ENCODE measurements at regions not wholly inside any gene's neighbourhood (a gene's known extent, or its start where the extent isn't known, plus 50 kb on each side); places are given as distances from the start of the nearest gene placed in this dataset.

DNA sequence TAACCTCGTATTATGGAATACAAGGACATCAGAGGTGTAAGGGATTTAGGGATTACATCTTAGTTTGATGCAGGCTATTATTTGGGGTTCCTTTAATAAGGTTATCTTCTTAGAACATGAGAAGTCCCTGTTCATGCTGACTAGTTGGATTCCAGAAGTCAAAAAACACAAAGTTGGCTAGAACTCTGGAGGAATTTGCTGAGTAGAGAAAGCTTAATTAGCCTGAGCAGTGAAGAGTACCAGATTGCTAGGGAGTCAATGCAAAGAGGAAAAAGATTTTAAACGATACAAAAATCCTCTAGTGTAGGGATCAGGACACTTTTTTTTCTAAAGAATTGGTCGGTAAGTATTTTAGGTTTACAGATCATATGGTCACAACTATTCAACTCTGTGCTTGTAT lies 1872.5 kb upstream of the C9orf72 start:
- TF ChIP-seq, protein P1, sequence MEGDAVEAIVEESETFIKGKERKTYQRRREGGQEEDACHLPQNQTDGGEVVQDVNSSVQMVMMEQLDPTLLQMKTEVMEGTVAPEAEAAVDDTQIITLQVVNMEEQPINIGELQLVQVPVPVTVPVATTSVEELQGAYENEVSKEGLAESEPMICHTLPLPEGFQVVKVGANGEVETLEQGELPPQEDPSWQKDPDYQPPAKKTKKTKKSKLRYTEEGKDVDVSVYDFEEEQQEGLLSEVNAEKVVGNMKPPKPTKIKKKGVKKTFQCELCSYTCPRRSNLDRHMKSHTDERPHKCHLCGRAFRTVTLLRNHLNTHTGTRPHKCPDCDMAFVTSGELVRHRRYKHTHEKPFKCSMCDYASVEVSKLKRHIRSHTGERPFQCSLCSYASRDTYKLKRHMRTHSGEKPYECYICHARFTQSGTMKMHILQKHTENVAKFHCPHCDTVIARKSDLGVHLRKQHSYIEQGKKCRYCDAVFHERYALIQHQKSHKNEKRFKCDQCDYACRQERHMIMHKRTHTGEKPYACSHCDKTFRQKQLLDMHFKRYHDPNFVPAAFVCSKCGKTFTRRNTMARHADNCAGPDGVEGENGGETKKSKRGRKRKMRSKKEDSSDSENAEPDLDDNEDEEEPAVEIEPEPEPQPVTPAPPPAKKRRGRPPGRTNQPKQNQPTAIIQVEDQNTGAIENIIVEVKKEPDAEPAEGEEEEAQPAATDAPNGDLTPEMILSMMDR (IDR thresholded peaks at IDR 0.05; ENCODE audit: low read depth, low read length), result no peak
- no peak for TF ChIP-seq EZH2phosphoT487 (IDR thresholded peaks at IDR 0.05; ENCODE audit: low read depth)
